H9 (cell line): ENCODE measurements at regions not wholly inside any gene's neighbourhood (a gene's known extent, or its start where the extent isn't known, plus 50 kb on each side); places are given as distances from the start of the nearest gene placed in this dataset.

Experiments used
- DNase-seq: peaks from one replicate; pipeline ENCODE4 v3.0.0-alpha.2; 2017
- H2AFZ ChIP-seq: one replicate; pipeline ENCODE4 v1.6.1; 2013; ENCODE audit warnings: mild to moderate bottlenecking, low read length, control low read depth, moderate library complexity
- H2AK5ac ChIP-seq: 2 replicates; pipeline ENCODE4 v1.6.1; 2013; ENCODE audit warnings: low read length, control low read depth, mixed read lengths; ENCODE audit not compliant: insufficient read length
- H2BK120ac ChIP-seq: one replicate; pipeline ENCODE4 v1.6.1; 2013; ENCODE audit warnings: low read depth, mild to moderate bottlenecking, low read length, control low read depth, inconsistent platforms; ENCODE audit not compliant: poor library complexity, severe bottlenecking
- H2BK12ac ChIP-seq: 2 replicates; pipeline ENCODE4 v1.6.1; 2013; ENCODE audit warnings: low read length, control low read depth, mixed read lengths, low read depth; ENCODE audit not compliant: insufficient read length
- H2BK15ac ChIP-seq: 2 replicates; pipeline ENCODE4 v1.6.1; 2013; ENCODE audit warnings: low read depth, low read length, control low read depth
- H2BK20ac ChIP-seq: one replicate; pipeline ENCODE4 v1.6.1; 2013; ENCODE audit warnings: low read depth, mild to moderate bottlenecking, low read length, control low read depth, inconsistent platforms; ENCODE audit not compliant: poor library complexity, severe bottlenecking
- H2BK5ac ChIP-seq: 2 replicates; pipeline ENCODE4 v1.6.1; 2013; ENCODE audit warnings: low read length, control low read depth, mixed read lengths; ENCODE audit not compliant: insufficient read length
- H3K14ac ChIP-seq: 2 replicates; pipeline ENCODE4 v1.6.1; 2013; ENCODE audit warnings: low read length, control low read depth; ENCODE audit not compliant: insufficient read depth
- H3K18ac ChIP-seq: 2 replicates; pipeline ENCODE4 v1.6.1; 2013; ENCODE audit warnings: low read depth, mild to moderate bottlenecking, mixed read lengths, low read length, control low read depth; ENCODE audit not compliant: insufficient read length
- H3K23ac ChIP-seq: 2 replicates; pipeline ENCODE4 v1.6.1; 2013; ENCODE audit warnings: low read length, control low read depth, mixed read lengths, low read depth; ENCODE audit not compliant: insufficient read length
- H3K23me2 ChIP-seq: 2 replicates; pipeline ENCODE4 v1.6.1; 2013; ENCODE audit warnings: low read depth, mild to moderate bottlenecking, mixed read lengths, low read length, control low read depth; ENCODE audit not compliant: insufficient read length, poor library complexity, severe bottlenecking
- H3K27ac ChIP-seq: 2 replicates; pipeline ENCODE4 v1.5.1; 2013; ENCODE audit warnings: low read length, control low read depth, mixed read lengths, low read depth; ENCODE audit not compliant: insufficient read length
- H3K27me3 ChIP-seq: 2 replicates; pipeline ENCODE4 v1.6.1; 2013; ENCODE audit warnings: low read length, control low read depth, inconsistent platforms; ENCODE audit not compliant: insufficient read depth
- H3K4ac ChIP-seq: 2 replicates; pipeline ENCODE4 v1.6.1; 2013; ENCODE audit warnings: low read depth, mild to moderate bottlenecking, control low read depth, inconsistent platforms, low read length, moderate library complexity
- H3K4me1 ChIP-seq: 2 replicates; pipeline ENCODE4 v1.6.1; 2013; ENCODE audit warnings: low read length, control low read depth, inconsistent platforms; ENCODE audit not compliant: insufficient read depth
- H3K4me2 ChIP-seq: 2 replicates; pipeline ENCODE4 v1.6.1; 2013; ENCODE audit warnings: low read length, control low read depth, mixed read lengths; ENCODE audit not compliant: insufficient read length, insufficient read depth
- H3K56ac ChIP-seq: 2 replicates; pipeline ENCODE4 v1.6.1; 2013; ENCODE audit warnings: low read depth, mild to moderate bottlenecking, mixed read lengths, low read length, control low read depth; ENCODE audit not compliant: insufficient read length
- H3K79me1 ChIP-seq: 2 replicates; pipeline ENCODE4 v1.6.1; 2013; ENCODE audit warnings: low read depth, mild to moderate bottlenecking, moderate library complexity, low read length, control low read depth, inconsistent platforms; ENCODE audit not compliant: insufficient read depth, poor library complexity, severe bottlenecking
- H3K79me2 ChIP-seq: 2 replicates; pipeline ENCODE4 v1.6.1; 2013; ENCODE audit warnings: low read length, control low read depth, inconsistent platforms; ENCODE audit not compliant: insufficient read depth
- H3K9ac ChIP-seq: 2 replicates; pipeline ENCODE4 v1.6.1; 2013; ENCODE audit warnings: low read length, control low read depth, mixed read lengths; ENCODE audit not compliant: insufficient read length; ENCODE audit errors: extremely low read depth
- H3K9me3 ChIP-seq: one replicate; pipeline ENCODE4 v1.6.1; 2013; ENCODE audit warnings: low read depth, low read length, inconsistent platforms; ENCODE audit not compliant: control insufficient read depth
- H3T11ph ChIP-seq: one replicate; pipeline ENCODE4 v1.6.1; 2013; ENCODE audit warnings: mild to moderate bottlenecking, low read length, control low read depth, inconsistent platforms
- H4K20me1 ChIP-seq: one replicate; pipeline ENCODE4 v1.6.1; 2013; ENCODE audit not compliant: control insufficient read depth, insufficient read length, insufficient read depth
- H4K5ac ChIP-seq: 2 replicates; pipeline ENCODE4 v1.6.1; 2013; ENCODE audit warnings: low read depth, mild to moderate bottlenecking, mixed read lengths, low read length, control low read depth; ENCODE audit not compliant: insufficient read length
- H4K8ac ChIP-seq: replicated peaks from 2 replicates; pipeline ENCODE4 v1.6.1; 2013; ENCODE audit warnings: low read length, control low read depth, mixed read lengths, low read depth; ENCODE audit not compliant: insufficient read length
- H4K91ac ChIP-seq: 2 replicates; pipeline ENCODE4 v1.6.1; 2013; ENCODE audit warnings: low read depth, mild to moderate bottlenecking, moderate library complexity, mixed read lengths, low read length, control low read depth; ENCODE audit not compliant: insufficient read length
- H3K27ac Mint-ChIP-seq, 3 experiments: 2 replicates in 2 of 3; 3 replicates in 1 of 3; pipeline ENCODE4 v1.8.0; 2020 to 2021; ENCODE audit warnings: mixed read lengths in 3 of 3, mild to moderate bottlenecking in 1 of 3, moderate library complexity in 1 of 3
- H3K27me3 Mint-ChIP-seq: 2 replicates; pipeline ENCODE4 v1.8.0; 2021; ENCODE audit warnings: low read depth, mild to moderate bottlenecking, moderate library complexity, mixed read lengths
- H3K36me3 Mint-ChIP-seq, 3 experiments: 2 replicates in 2 of 3; 3 replicates in 1 of 3; pipeline ENCODE4 v1.8.0; 2020 to 2021; ENCODE audit warnings: low read depth in 3 of 3, mixed read lengths in 3 of 3; ENCODE audit not compliant: insufficient read depth in 1 of 3
- H3K4me1 Mint-ChIP-seq, 2 experiments: 2 replicates each; pipeline ENCODE4 v1.8.0; 2020; ENCODE audit warnings: mixed read lengths in 2 of 2
- H3K4me3 Mint-ChIP-seq, 2 experiments: 2 replicates in 1 of 2; 3 replicates in 1 of 2; pipeline ENCODE4 v1.8.0; 2020 to 2021; ENCODE audit warnings: mild to moderate bottlenecking in 2 of 2, mixed read lengths in 2 of 2, moderate library complexity in 1 of 2
- H3K9me3 Mint-ChIP-seq, 2 experiments: 2 replicates in 1 of 2; 3 replicates in 1 of 2; pipeline ENCODE4 v1.8.0; 2020; ENCODE audit warnings: mild to moderate bottlenecking in 2 of 2, mixed read lengths in 2 of 2, moderate library complexity in 1 of 2
- WGBS: extraction: QIAGEN DNeasy Blood & Tissue Kit; methylation state at CpG from one replicate; pipeline ENCODE4 v1.1.7; 2013; ENCODE audit warnings: missing lambda C conversion rate, low lambda C conversion rate, mixed read lengths; ENCODE audit not compliant: insufficient read length; ENCODE audit errors: extremely low coverage; 5-methylcytosine and 5-hydroxymethylcytosine counted together
- TF ChIP-seq, protein P1 (sequence below): fragments of 200-600 bp; sonication (generic); conservative IDR thresholded peaks from 3 replicates; pipeline ENCODE4 v1.8.0; 2021; ENCODE audit warnings: antibody characterized with exemption, mild to moderate bottlenecking

DNA sequence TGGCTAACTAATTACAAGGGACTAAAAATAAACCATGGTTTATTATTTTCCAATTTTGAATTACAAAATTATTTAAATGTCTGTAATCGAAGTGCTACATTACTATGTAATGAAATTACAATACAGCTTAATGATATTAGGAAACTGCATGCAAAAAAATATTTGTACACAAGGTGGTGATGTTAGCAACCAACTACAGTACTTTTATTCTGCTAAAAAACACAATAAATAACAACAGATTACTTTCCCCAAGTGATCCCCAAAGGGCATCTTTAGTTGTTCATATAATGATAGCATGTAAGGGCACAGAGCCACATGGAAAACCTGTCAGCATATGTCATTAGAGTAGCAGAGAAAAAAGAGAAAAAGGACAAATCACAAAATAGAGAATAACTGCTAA lies 147.5 kb upstream of the SOX2 start:
- H3K18ac ChIP-seq = no peak overlapping the region
- no peaks in the 10 kb centered on the region for H3K9me3 Mint-ChIP-seq
- no peak overlapping the region for H3K9ac ChIP-seq
- no peak overlapping the region for H2BK15ac ChIP-seq
- H3K79me2 ChIP-seq = no peaks in the 10 kb centered on the region
- H2BK12ac ChIP-seq = no peak overlapping the region
- H3K9me3 ChIP-seq = no peaks in the 10 kb centered on the region
- H4K5ac ChIP-seq = no peak overlapping the region
- peaks cover 4 to 5% of the 10 kb centered on the region in 2 experiments; a peak in 3 of 4 replicates for H3K4me1 Mint-ChIP-seq
- no peak overlapping the region for H2AK5ac ChIP-seq
- no peak overlapping the region for H3T11ph ChIP-seq
- H3K27me3 ChIP-seq = no peaks in the 10 kb centered on the region
- H4K20me1 ChIP-seq = no peaks in the 10 kb centered on the region
- H3K36me3 Mint-ChIP-seq = no peaks in the 10 kb centered on the region
- H3K4me3 Mint-ChIP-seq = no peak overlapping the region
- no CpG with 5 or more reads among the region's 1 CpG for WGBS
- H3K23me2 ChIP-seq = no peaks in the 10 kb centered on the region
- H3K4ac ChIP-seq = no peak overlapping the region
- H2AFZ ChIP-seq = no peak overlapping the region
- TF ChIP-seq, protein P1, sequence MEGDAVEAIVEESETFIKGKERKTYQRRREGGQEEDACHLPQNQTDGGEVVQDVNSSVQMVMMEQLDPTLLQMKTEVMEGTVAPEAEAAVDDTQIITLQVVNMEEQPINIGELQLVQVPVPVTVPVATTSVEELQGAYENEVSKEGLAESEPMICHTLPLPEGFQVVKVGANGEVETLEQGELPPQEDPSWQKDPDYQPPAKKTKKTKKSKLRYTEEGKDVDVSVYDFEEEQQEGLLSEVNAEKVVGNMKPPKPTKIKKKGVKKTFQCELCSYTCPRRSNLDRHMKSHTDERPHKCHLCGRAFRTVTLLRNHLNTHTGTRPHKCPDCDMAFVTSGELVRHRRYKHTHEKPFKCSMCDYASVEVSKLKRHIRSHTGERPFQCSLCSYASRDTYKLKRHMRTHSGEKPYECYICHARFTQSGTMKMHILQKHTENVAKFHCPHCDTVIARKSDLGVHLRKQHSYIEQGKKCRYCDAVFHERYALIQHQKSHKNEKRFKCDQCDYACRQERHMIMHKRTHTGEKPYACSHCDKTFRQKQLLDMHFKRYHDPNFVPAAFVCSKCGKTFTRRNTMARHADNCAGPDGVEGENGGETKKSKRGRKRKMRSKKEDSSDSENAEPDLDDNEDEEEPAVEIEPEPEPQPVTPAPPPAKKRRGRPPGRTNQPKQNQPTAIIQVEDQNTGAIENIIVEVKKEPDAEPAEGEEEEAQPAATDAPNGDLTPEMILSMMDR = no peak; the same call in 2 of the 3 replicates
- H3K79me1 ChIP-seq = no peaks in the 10 kb centered on the region
- no peak overlapping the region for H3K23ac ChIP-seq
- H3K27ac Mint-ChIP-seq = no peak overlapping the region
- H2BK5ac ChIP-seq = no peak overlapping the region
- H4K91ac ChIP-seq = no peak overlapping the region
- no peak for DNase-seq
- no peak overlapping the region for H3K14ac ChIP-seq
- H2BK20ac ChIP-seq = no peak overlapping the region
- H3K27ac ChIP-seq = no peak overlapping the region
- H3K4me2 ChIP-seq = no peak overlapping the region
- no peak overlapping the region for H3K56ac ChIP-seq
- H2BK120ac ChIP-seq = no peak overlapping the region
- no peak overlapping the region for H4K8ac ChIP-seq
- no peaks in the 10 kb centered on the region for H3K27me3 Mint-ChIP-seq
- no peaks in the 10 kb centered on the region for H3K4me1 ChIP-seq
